ENCODE measurements at regions not wholly inside any gene's neighbourhood (a gene's known extent, or its start where the extent isn't known, plus 50 kb on each side); places are given as distances from the start of the nearest gene placed in this dataset.

DNA sequence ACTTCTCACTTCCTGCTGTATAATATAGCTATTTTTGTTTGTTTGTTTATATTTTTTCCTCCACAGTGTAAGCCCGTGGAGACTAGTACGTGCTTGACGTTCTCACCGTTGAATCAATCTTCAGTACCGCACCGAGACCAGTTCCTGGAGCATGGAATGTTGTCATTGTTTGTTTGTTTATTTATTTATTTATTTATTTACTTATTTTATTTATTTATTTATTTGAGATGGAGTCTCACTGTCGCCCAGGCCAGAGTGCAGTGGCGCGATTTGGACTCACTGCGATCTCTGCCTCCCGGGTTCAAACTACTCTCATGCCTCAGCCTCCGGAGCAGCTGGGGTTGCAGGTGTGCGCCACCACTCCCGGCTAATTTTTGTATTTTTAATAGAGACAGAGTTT is 506.6 kb upstream of the TMEM132C start:
- no peak for DNase-seq
- H3K36me3 ChIP-seq (ENCODE audit: control insufficient read depth, insufficient read depth, low read length) = no peaks in the 10 kb centered on the region
- H3K27me3 ChIP-seq (replicated peaks; ENCODE audit: control insufficient read depth, insufficient read depth, low read length, poor library complexity, severe bottlenecking) = no peaks in the 10 kb centered on the region
- H3K4me3 ChIP-seq (ENCODE audit: insufficient read depth, low read depth, low read length, poor library complexity, severe bottlenecking) = no peak overlapping the region
- H3K4me1 ChIP-seq (ENCODE audit: control insufficient read depth, insufficient read depth, low read length, poor library complexity, severe bottlenecking) = no peaks in the 10 kb centered on the region
- no peaks in the 10 kb centered on the region for H3K9me3 ChIP-seq (ENCODE audit: control insufficient read depth, low read length)
- no peak overlapping the region for H3K27ac ChIP-seq (ENCODE audit: insufficient read depth, low read length, poor library complexity, severe bottlenecking)

DNA sequence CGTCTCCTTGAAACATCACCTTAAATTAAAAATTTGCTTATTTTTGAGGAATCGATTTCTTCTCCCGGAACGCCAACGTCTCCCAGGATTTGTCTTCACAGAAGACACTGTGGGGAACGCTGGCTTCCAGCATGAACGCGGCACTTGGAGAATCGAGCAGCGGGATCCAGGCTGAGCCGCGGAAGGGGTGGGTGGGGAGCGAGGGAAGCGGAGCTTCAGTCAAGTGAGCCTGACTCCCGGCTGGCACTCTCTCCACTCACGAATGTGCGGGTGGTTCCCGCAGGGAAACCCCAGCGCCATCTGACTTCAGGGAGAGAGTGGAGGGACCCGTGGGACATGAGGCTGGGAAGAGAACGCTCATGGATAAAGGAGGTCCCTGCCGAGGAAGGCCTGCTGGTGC is 506.0 kb upstream of the TMEM132C start:
- H3K36me3 ChIP-seq (ENCODE audit: control insufficient read depth, insufficient read depth, low read length) = no peaks in the 10 kb centered on the region
- no peaks in the 10 kb centered on the region for H3K9me3 ChIP-seq (ENCODE audit: control insufficient read depth, low read length)
- no peaks in the 10 kb centered on the region for H3K4me1 ChIP-seq (ENCODE audit: control insufficient read depth, insufficient read depth, low read length, poor library complexity, severe bottlenecking)
- no peaks in the 10 kb centered on the region for H3K27me3 ChIP-seq (replicated peaks; ENCODE audit: control insufficient read depth, insufficient read depth, low read length, poor library complexity, severe bottlenecking)
- H3K27ac ChIP-seq (ENCODE audit: insufficient read depth, low read length, poor library complexity, severe bottlenecking) = no peak overlapping the region
- no peak for DNase-seq
- no peak overlapping the region for H3K4me3 ChIP-seq (ENCODE audit: insufficient read depth, low read depth, low read length, poor library complexity, severe bottlenecking)

DNA sequence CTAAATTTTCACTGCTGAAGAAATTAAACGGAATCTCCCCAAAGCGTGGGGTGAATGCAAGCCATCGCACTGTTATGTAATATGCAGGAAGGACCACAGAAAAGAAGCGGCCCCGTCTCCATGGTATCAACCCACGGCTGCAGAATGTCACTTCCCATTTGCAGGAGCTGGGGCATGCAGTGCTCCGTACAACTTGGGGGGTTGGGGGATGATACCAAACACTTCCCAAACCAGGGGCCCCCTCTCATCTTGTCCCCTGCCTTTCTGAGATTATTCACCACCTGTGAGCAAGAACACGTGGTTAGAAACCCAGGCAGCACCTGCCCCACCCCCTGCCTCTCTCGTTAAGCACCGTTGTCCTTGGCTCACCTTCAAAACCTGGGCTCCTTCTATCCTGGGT is 505.1 kb upstream of the TMEM132C start:
- Histone ChIP-seq H3K36me3 (ENCODE audit: control insufficient read depth, insufficient read depth, low read length) (no peaks in the 10 kb centered on the region), H3K27me3 (replicated peaks; ENCODE audit: control insufficient read depth, insufficient read depth, low read length, poor library complexity, severe bottlenecking) (no peaks in the 10 kb centered on the region), H3K4me1 (ENCODE audit: control insufficient read depth, insufficient read depth, low read length, poor library complexity, severe bottlenecking) (no peaks in the 10 kb centered on the region), H3K27ac (ENCODE audit: insufficient read depth, low read length, poor library complexity, severe bottlenecking) (no peak overlapping the region), H3K4me3 (ENCODE audit: insufficient read depth, low read depth, low read length, poor library complexity, severe bottlenecking) (no peak overlapping the region), H3K9me3 (ENCODE audit: control insufficient read depth, low read length) (no peaks in the 10 kb centered on the region)
- no peak for DNase-seq

DNA sequence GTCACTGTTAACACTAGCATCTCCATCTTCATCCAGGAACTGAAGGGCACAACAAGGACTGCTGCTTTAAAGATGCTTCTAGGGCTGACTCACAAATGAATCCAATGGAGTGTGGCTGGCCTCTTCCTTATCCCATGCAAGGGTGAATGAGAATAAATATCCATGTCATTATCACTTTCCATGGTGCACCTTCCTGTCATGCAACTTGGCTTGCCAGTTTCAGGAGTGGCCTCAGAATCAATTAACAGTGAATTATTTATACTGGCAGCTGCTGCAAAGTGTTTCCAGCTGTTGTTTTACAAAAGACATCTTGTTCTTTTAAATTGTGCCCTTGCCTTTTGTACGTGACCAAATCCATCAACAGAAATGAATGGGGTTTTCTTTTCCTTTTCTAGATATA is 499.3 kb upstream of the TMEM132C start:
- Histone ChIP-seq H3K36me3 (ENCODE audit: control insufficient read depth, insufficient read depth, low read length) (no peaks in the 10 kb centered on the region), H3K27ac (ENCODE audit: insufficient read depth, low read length, poor library complexity, severe bottlenecking) (no peak overlapping the region), H3K4me1 (ENCODE audit: control insufficient read depth, insufficient read depth, low read length, poor library complexity, severe bottlenecking) (no peaks in the 10 kb centered on the region), H3K9me3 (ENCODE audit: control insufficient read depth, low read length) (no peaks in the 10 kb centered on the region), H3K27me3 (replicated peaks; ENCODE audit: control insufficient read depth, insufficient read depth, low read length, poor library complexity, severe bottlenecking) (no peaks in the 10 kb centered on the region), H3K4me3 (ENCODE audit: insufficient read depth, low read depth, low read length, poor library complexity, severe bottlenecking) (no peak overlapping the region)
- no peak for DNase-seq

DNA sequence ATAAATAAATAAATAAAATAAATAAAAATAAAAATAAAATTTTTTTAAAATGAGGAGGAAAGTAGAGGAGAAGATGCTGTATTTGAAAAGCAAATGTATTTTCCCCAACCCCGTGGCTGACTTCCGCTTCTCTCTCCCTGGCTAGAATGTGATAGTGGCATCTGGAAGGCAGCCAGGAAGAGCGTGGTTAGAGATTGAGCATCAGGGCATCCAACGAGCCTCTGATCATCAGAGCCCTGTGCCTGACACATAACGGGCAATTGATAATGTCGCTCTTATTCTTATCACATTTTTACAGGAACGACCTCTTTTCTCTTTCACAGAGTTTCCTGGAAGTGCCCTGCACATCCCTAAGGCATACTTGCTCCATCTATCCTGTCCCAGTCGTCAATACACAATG is 496.9 kb upstream of the TMEM132C start:
- Histone ChIP-seq H3K9me3 (ENCODE audit: control insufficient read depth, low read length) (no peaks in the 10 kb centered on the region), H3K4me1 (ENCODE audit: control insufficient read depth, insufficient read depth, low read length, poor library complexity, severe bottlenecking) (no peaks in the 10 kb centered on the region), H3K36me3 (ENCODE audit: control insufficient read depth, insufficient read depth, low read length) (no peaks in the 10 kb centered on the region), H3K27ac (ENCODE audit: insufficient read depth, low read length, poor library complexity, severe bottlenecking) (no peak overlapping the region), H3K27me3 (replicated peaks; ENCODE audit: control insufficient read depth, insufficient read depth, low read length, poor library complexity, severe bottlenecking) (no peaks in the 10 kb centered on the region), H3K4me3 (ENCODE audit: insufficient read depth, low read depth, low read length, poor library complexity, severe bottlenecking) (no peak overlapping the region)
- no peak for DNase-seq

DNA sequence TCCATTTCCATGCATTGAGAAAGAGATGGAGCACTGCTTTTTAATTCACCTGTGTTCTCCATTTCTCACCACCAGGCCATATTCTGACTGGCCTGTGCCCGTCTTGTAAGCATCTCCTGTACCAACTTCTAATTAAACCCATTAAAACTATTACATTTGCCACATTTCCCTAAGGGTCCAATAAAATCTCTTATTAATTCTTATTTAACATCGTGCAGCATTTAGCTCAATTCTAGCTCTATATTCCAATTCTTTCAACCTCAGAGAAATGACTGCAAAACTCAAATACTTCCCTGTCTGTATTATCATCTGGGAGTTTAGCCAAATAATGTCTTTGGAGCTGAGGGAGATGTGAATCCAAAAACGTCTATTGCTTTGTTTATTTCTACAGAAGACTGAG is 495.4 kb upstream of the TMEM132C start:
- H3K4me1 ChIP-seq (ENCODE audit: control insufficient read depth, insufficient read depth, low read length, poor library complexity, severe bottlenecking) = no peaks in the 10 kb centered on the region
- H3K27ac ChIP-seq (ENCODE audit: insufficient read depth, low read length, poor library complexity, severe bottlenecking) = no peak overlapping the region
- H3K9me3 ChIP-seq (ENCODE audit: control insufficient read depth, low read length) = no peaks in the 10 kb centered on the region
- no peak overlapping the region for H3K4me3 ChIP-seq (ENCODE audit: insufficient read depth, low read depth, low read length, poor library complexity, severe bottlenecking)
- H3K27me3 ChIP-seq (replicated peaks; ENCODE audit: control insufficient read depth, insufficient read depth, low read length, poor library complexity, severe bottlenecking) = no peaks in the 10 kb centered on the region
- DNase-seq = no peak
- no peaks in the 10 kb centered on the region for H3K36me3 ChIP-seq (ENCODE audit: control insufficient read depth, insufficient read depth, low read length)

DNA sequence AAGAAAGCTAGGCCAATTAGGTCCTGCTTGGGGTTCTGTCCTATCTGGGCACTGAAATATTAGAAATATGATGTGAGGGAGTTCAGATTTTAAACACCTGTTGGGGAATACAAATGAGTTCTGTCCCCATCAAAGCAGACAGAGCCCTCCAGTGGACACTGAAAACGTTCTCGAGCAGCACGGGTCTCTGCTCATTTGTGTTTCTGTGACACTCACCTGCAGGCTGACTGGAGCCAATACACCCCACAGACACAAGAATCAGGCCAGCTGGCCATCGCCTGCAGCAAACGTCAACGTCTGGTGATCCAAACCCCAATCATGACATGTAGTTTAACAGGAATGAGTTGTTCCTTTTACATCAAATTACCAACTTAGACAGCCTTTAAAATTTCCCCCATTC is 493.4 kb upstream of the TMEM132C start:
- H3K9me3 ChIP-seq (ENCODE audit: control insufficient read depth, low read length) = no peaks in the 10 kb centered on the region
- H3K36me3 ChIP-seq (ENCODE audit: control insufficient read depth, insufficient read depth, low read length) = no peaks in the 10 kb centered on the region
- no peak overlapping the region for H3K27ac ChIP-seq (ENCODE audit: insufficient read depth, low read length, poor library complexity, severe bottlenecking)
- H3K4me1 ChIP-seq (ENCODE audit: control insufficient read depth, insufficient read depth, low read length, poor library complexity, severe bottlenecking) = no peaks in the 10 kb centered on the region
- H3K27me3 ChIP-seq (replicated peaks; ENCODE audit: control insufficient read depth, insufficient read depth, low read length, poor library complexity, severe bottlenecking) = no peaks in the 10 kb centered on the region
- no peak for DNase-seq
- H3K4me3 ChIP-seq (ENCODE audit: insufficient read depth, low read depth, low read length, poor library complexity, severe bottlenecking) = no peak overlapping the region

DNA sequence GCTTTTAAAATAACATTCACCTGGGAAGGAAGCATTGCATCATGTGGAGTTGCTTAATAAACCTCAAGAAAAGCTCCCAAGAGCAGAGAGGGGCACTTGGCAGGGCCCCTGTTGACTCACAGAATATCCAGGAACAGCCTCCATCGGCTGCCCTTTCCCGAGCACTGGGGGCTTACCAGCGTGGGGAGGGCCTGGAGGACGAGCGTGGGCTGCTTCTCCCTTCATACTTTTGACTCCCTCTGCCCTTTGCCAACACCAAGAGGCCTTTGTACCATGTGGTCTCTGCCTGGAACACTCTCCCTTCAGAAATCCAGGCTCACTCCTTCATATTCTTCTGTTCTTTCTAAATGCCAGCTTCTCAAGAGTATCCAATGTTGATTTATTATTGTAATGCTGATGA is 492.1 kb upstream of the TMEM132C start:
- no peak for DNase-seq
- Histone ChIP-seq H3K9me3 (ENCODE audit: control insufficient read depth, low read length) (no peaks in the 10 kb centered on the region), H3K4me3 (ENCODE audit: insufficient read depth, low read depth, low read length, poor library complexity, severe bottlenecking) (no peak overlapping the region), H3K27me3 (replicated peaks; ENCODE audit: control insufficient read depth, insufficient read depth, low read length, poor library complexity, severe bottlenecking) (no peaks in the 10 kb centered on the region), H3K4me1 (ENCODE audit: control insufficient read depth, insufficient read depth, low read length, poor library complexity, severe bottlenecking) (no peaks in the 10 kb centered on the region), H3K27ac (ENCODE audit: insufficient read depth, low read length, poor library complexity, severe bottlenecking) (no peak overlapping the region), H3K36me3 (ENCODE audit: control insufficient read depth, insufficient read depth, low read length) (no peaks in the 10 kb centered on the region)

DNA sequence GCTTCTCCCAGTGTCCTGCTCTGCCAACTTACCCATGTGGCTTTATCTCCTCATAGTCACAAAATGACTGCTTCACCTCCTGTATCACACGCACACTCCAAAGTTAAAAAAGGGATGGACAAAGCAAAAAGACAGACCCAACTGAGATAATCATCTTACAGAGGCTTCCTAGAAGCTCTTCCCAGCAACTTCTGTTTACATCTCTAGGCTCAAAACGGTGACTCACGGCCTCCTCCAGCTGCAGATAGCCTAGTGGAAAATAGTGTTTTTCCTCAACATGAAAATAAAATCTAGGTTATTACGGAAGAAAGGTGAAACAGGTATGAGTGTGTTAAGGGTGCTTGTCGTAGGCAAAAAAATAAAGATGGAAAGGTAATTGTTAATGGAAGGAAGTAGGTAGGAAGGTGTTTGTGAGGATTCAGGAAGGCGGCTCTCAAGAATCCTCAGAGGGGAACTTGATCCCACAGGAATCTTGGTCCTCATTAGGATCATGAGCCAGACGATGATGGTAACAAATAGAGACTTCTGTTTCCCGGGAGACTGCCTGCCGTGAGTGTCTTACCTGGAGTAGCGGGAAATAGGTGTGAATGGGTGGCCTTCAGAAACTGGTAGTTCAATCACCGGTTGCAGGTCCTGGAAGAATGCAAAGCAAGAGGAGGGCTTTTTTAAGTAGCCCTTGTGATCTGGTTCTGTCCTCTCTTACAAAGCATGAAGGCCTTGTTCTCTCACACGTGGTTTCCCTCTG is 487.5 kb upstream of the TMEM132C start:
- H3K4me3 ChIP-seq (ENCODE audit: insufficient read depth, low read depth, low read length, poor library complexity, severe bottlenecking) = no peak overlapping the region
- H3K4me1 ChIP-seq (ENCODE audit: control insufficient read depth, insufficient read depth, low read length, poor library complexity, severe bottlenecking) = no peaks in the 10 kb centered on the region

DNA sequence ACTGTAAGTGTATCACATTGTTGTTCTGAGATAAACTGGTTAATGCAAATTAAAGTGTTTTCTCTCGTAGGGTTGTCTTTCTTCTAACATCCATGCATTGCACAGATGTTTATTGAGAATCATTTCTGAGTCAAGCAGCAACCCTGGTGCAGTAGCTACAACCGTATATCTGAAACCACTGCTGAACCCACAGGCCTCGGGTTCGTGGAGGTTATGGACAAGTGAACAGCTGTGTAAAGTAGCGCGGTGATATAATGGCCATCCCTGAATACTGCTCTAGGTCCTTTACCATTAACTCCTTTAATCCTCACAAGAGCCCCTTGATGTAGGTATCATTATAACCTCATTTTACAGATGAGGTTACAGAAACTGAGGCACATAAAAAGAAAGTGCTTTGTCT is 486.1 kb upstream of the TMEM132C start:
- no peak overlapping the region for H3K27ac ChIP-seq (ENCODE audit: insufficient read depth, low read length, poor library complexity, severe bottlenecking)
- H3K9me3 ChIP-seq (ENCODE audit: control insufficient read depth, low read length) = no peaks in the 10 kb centered on the region
- H3K36me3 ChIP-seq (ENCODE audit: control insufficient read depth, insufficient read depth, low read length) = no peaks in the 10 kb centered on the region
- no peaks in the 10 kb centered on the region for H3K27me3 ChIP-seq (replicated peaks; ENCODE audit: control insufficient read depth, insufficient read depth, low read length, poor library complexity, severe bottlenecking)
- no peak for DNase-seq
- no peaks in the 10 kb centered on the region for H3K4me1 ChIP-seq (ENCODE audit: control insufficient read depth, insufficient read depth, low read length, poor library complexity, severe bottlenecking)
- no peak overlapping the region for H3K4me3 ChIP-seq (ENCODE audit: insufficient read depth, low read depth, low read length, poor library complexity, severe bottlenecking)

More for the DNA sequence above, 487.5 kb upstream of the TMEM132C start:
- DNase-seq = no peak
- no peak overlapping the region for H3K27ac ChIP-seq (ENCODE audit: insufficient read depth, low read length, poor library complexity, severe bottlenecking)
- no peaks in the 10 kb centered on the region for H3K27me3 ChIP-seq (replicated peaks; ENCODE audit: control insufficient read depth, insufficient read depth, low read length, poor library complexity, severe bottlenecking)
- no peaks in the 10 kb centered on the region for H3K9me3 ChIP-seq (ENCODE audit: control insufficient read depth, low read length)
- H3K36me3 ChIP-seq (ENCODE audit: control insufficient read depth, insufficient read depth, low read length) = no peaks in the 10 kb centered on the region

All from effector memory CD4-positive, alpha-beta T cell (primary cell).